ENCODE measurements at regions not wholly inside any gene's neighbourhood (a gene's known extent, or its start where the extent isn't known, plus 50 kb on each side); places are given as distances from the start of the nearest gene placed in this dataset.

DNA sequence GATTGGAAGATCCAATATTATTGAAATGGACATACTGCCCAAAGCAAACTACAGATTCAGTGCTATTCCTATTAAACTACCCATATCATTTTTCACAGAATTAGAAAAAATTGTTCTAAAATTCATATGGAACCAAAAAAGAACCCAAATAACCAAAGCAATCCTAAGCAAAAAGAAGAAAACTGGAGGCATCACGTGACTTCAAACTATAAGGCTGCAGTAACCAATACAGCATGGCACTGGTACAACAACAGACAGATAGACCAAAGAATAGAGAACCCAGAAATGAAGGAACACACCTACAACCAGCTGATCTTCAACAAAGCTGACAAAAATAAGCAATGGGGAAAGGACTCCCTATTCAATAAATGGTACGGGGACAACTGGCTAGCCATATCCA lies 765.4 kb downstream of the SORCS3 start:
- TF ChIP-seq LEF1 (IDR thresholded peaks at IDR 0.05; ENCODE audit: borderline replicate concordance): no peak
- no peak for TF ChIP-seq TARDBP (IDR thresholded peaks at IDR 0.05)
- TF ChIP-seq HDGF (IDR thresholded peaks at IDR 0.05; ENCODE audit: borderline replicate concordance): no peak
- TF ChIP-seq SP1 (IDR thresholded peaks at IDR 0.05): no peak
- TF ChIP-seq ELF4 (IDR thresholded peaks at IDR 0.05): no peak
- TF ChIP-seq SUZ12 (IDR thresholded peaks at IDR 0.05): no peak
- no peak for TF ChIP-seq CTBP1 (IDR thresholded peaks at IDR 0.05; ENCODE audit: borderline replicate concordance)
- TF ChIP-seq, protein P1, sequence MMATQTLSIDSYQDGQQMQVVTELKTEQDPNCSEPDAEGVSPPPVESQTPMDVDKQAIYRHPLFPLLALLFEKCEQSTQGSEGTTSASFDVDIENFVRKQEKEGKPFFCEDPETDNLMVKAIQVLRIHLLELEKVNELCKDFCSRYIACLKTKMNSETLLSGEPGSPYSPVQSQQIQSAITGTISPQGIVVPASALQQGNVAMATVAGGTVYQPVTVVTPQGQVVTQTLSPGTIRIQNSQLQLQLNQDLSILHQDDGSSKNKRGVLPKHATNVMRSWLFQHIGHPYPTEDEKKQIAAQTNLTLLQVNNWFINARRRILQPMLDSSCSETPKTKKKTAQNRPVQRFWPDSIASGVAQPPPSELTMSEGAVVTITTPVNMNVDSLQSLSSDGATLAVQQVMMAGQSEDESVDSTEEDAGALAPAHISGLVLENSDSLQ (IDR thresholded peaks at IDR 0.05): no peak
- TF ChIP-seq ARNT (IDR thresholded peaks at IDR 0.05): no peak
- TF ChIP-seq NFRKB (IDR thresholded peaks at IDR 0.05): no peak
- no peak for TF ChIP-seq FOXK2 (IDR thresholded peaks at IDR 0.05)
- no peak for TF ChIP-seq ZNF384 (IDR thresholded peaks at IDR 0.05)
- TF ChIP-seq L3MBTL2 (conservative IDR thresholded peaks at IDR 0.05): no peak
- TF ChIP-seq BHLHE40 (IDR thresholded peaks at IDR 0.05; ENCODE audit: borderline replicate concordance): no peak
- no peak for TF ChIP-seq FOXM1 (IDR thresholded peaks at IDR 0.05; ENCODE audit: borderline replicate concordance)
- no peak for TF ChIP-seq FOXA1 (IDR thresholded peaks at IDR 0.05)
- ChIA-PET POLR2A (no interaction called here), CTCF (no interaction called here)
- DNase-seq (ENCODE audit: extremely low spot score): no peak

DNA sequence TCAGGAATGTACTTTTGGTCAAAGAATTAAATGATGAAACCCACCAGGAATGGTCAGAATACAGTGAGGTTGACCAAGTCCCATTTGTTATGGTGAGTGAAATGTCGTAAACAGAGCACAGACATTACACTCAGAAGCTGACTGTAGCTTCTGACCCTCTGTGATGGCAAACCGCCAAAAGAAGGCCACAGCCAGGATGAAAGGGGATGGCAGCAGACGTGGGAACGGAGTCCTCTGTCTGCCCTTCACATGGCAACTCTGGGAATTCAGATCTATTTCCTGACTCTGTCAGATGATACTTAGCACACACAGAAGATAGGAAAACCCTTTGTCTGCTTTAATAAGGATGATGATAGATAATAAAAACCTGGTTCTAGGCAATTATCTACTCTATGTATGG lies 757.1 kb downstream of the SORCS3 start:
- ChIA-PET POLR2A (no interaction called here), CTCF (no interaction called here)
- no peak for DNase-seq (ENCODE audit: extremely low spot score)
- no peak for TF ChIP-seq TARDBP (IDR thresholded peaks at IDR 0.05)
- TF ChIP-seq SP1 (IDR thresholded peaks at IDR 0.05): no peak
- no peak for TF ChIP-seq HDGF (IDR thresholded peaks at IDR 0.05; ENCODE audit: borderline replicate concordance)
- TF ChIP-seq SUZ12 (IDR thresholded peaks at IDR 0.05): no peak
- no peak for TF ChIP-seq ELF4 (IDR thresholded peaks at IDR 0.05)
- TF ChIP-seq FOXK2 (IDR thresholded peaks at IDR 0.05): no peak
- TF ChIP-seq ARNT (IDR thresholded peaks at IDR 0.05): no peak
- TF ChIP-seq BHLHE40 (IDR thresholded peaks at IDR 0.05; ENCODE audit: borderline replicate concordance): no peak
- no peak for TF ChIP-seq FOXA1 (IDR thresholded peaks at IDR 0.05)

DNA sequence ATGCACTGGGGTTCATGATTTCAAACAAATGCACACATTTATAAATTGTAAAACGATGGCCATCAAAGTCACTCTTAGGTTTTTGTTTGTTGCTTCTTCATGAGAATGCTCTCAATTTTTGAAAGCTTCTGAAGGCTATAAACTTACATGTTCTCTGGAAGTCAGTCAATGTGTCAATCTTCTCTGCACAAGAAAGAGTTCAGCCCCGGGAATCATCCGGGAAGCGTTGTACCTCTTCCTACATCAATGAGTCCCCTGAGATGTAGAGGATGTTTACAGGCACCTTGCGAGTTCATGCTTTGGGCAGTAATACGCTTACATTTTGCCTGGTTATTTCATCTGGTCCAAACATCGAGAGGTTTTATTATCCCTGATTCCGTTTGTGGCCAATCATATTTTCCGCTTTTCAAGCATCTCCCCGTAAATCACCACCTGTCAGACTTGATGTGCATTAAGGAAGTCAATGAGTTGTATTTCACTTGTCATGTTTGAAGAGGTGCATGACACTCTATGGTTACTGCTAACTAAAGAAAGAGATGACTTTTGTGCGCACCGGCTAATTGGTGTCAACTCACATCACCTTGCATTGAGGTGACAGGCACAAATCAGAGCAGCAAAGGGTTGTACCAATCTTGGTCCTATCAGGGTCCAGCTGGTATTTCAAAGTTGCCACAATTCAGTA lies 750.7 kb downstream of the SORCS3 start:
- TF ChIP-seq HDGF (IDR thresholded peaks at IDR 0.05; ENCODE audit: borderline replicate concordance): no peak
- TF ChIP-seq FOXA1 (IDR thresholded peaks at IDR 0.05): no peak
- TF ChIP-seq BHLHE40 (IDR thresholded peaks at IDR 0.05; ENCODE audit: borderline replicate concordance): no peak
- TF ChIP-seq SP1 (IDR thresholded peaks at IDR 0.05): no peak
- TF ChIP-seq TARDBP (IDR thresholded peaks at IDR 0.05): no peak
- no peak for TF ChIP-seq LEF1 (IDR thresholded peaks at IDR 0.05; ENCODE audit: borderline replicate concordance)
- no peak for TF ChIP-seq FOXK2 (IDR thresholded peaks at IDR 0.05)
- no peak for TF ChIP-seq FOXM1 (IDR thresholded peaks at IDR 0.05; ENCODE audit: borderline replicate concordance)
- no peak for TF ChIP-seq NFRKB (IDR thresholded peaks at IDR 0.05)
- no peak for TF ChIP-seq SUZ12 (IDR thresholded peaks at IDR 0.05)
- TF ChIP-seq ARNT (IDR thresholded peaks at IDR 0.05): no peak
- no peak for TF ChIP-seq CTBP1 (IDR thresholded peaks at IDR 0.05; ENCODE audit: borderline replicate concordance)
- no peak for TF ChIP-seq L3MBTL2 (conservative IDR thresholded peaks at IDR 0.05)
- TF ChIP-seq ELF4 (IDR thresholded peaks at IDR 0.05): no peak
- TF ChIP-seq ZNF384 (IDR thresholded peaks at IDR 0.05): no peak
- TF ChIP-seq, protein P1 (IDR thresholded peaks at IDR 0.05): no peak
- DNase-seq (ENCODE audit: extremely low spot score): no peak
- ChIA-PET POLR2A (no interaction called here), CTCF (no interaction called here)

DNA sequence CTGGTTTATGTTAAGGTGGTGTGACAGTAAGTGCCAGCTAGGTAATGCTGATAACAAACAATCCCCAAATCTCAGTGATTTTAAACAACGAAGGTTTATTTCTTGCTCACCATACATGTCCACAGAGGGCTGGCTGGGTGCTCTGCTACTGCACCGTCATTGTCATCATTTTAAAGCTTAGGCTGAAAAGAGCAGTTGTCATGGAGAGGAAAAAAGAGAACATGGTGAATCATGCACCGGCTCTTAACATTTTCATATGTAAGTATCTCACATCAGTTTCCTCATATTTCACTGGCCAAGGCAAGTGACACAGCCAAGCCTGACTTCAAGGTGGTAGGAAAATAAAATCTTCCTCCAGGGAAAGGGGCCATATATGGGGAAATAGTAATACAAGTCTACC lies 746.9 kb downstream of the SORCS3 start:
- TF ChIP-seq, protein P1 (IDR thresholded peaks at IDR 0.05): no peak
- TF ChIP-seq ARNT (IDR thresholded peaks at IDR 0.05): no peak
- TF ChIP-seq ELF4 (IDR thresholded peaks at IDR 0.05): no peak
- no peak for TF ChIP-seq NFRKB (IDR thresholded peaks at IDR 0.05)
- TF ChIP-seq SUZ12 (IDR thresholded peaks at IDR 0.05): no peak
- TF ChIP-seq L3MBTL2 (conservative IDR thresholded peaks at IDR 0.05): no peak
- no peak for TF ChIP-seq SP1 (IDR thresholded peaks at IDR 0.05)
- ChIA-PET POLR2A (no interaction called here), CTCF (no interaction called here)
- DNase-seq (ENCODE audit: extremely low spot score): no peak

DNA sequence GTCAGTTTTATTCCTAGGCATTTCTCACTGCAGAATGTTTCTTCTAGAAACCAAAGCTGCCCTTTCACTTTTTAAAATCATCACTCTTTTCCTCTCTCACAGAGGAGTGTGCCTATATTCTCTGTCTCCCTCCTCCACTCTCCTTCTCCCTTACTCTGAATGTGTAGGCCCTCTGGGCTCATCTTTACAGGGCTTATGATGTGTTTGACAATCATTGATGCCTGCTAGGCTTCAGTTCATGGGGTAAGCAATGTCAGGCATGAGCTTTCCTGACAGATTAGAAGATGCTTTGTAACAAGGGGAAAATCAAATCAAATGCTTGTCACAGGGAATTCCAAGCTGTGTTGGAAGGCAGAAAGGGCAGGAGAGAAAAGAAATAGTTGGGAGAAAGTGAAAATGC lies 742.9 kb downstream of the SORCS3 start:
- DNase-seq (ENCODE audit: extremely low spot score): no peak
- ChIA-PET CTCF (no interaction called here), POLR2A (no interaction called here)
- TF ChIP-seq FOXA1 (IDR thresholded peaks at IDR 0.05) (no peak), NFRKB (IDR thresholded peaks at IDR 0.05) (no peak), SUZ12 (IDR thresholded peaks at IDR 0.05) (no peak), ZNF384 (IDR thresholded peaks at IDR 0.05) (no peak), TARDBP (IDR thresholded peaks at IDR 0.05) (no peak), HDGF (IDR thresholded peaks at IDR 0.05; ENCODE audit: borderline replicate concordance) (no peak), CTBP1 (IDR thresholded peaks at IDR 0.05; ENCODE audit: borderline replicate concordance) (no peak), LEF1 (IDR thresholded peaks at IDR 0.05; ENCODE audit: borderline replicate concordance) (no peak), FOXM1 (IDR thresholded peaks at IDR 0.05; ENCODE audit: borderline replicate concordance) (no peak), BHLHE40 (IDR thresholded peaks at IDR 0.05; ENCODE audit: borderline replicate concordance) (no peak), FOXK2 (IDR thresholded peaks at IDR 0.05) (no peak), ELF4 (IDR thresholded peaks at IDR 0.05) (no peak), L3MBTL2 (conservative IDR thresholded peaks at IDR 0.05) (no peak), SP1 (IDR thresholded peaks at IDR 0.05) (no peak), ARNT (IDR thresholded peaks at IDR 0.05) (no peak)
- TF ChIP-seq, protein P1 (IDR thresholded peaks at IDR 0.05): no peak

Measured in HEK293T (cell line).